ENCODE measurements at regions not wholly inside any gene's neighbourhood (a gene's known extent, or its start where the extent isn't known, plus 50 kb on each side); places are given as distances from the start of the nearest gene placed in this dataset.

GRCh38 chr1:199786695-199787094, 240.8 kb upstream of the NR5A2 start:
- no peaks in the 10 kb centered on the region for H3K36me3 Mint-ChIP-seq (ENCODE audit: low read depth)
- H3K4me1 Mint-ChIP-seq = no peaks in the 10 kb centered on the region
- H3K27ac Mint-ChIP-seq (ENCODE audit: unreplicated experiment) = no peak overlapping the region
- H3K4me3 Mint-ChIP-seq = no peak overlapping the region
- H3K27me3 Mint-ChIP-seq (ENCODE audit: low read depth) = no peaks in the 10 kb centered on the region
- TF ChIP-seq CTCF (conservative IDR thresholded peaks at IDR 0.05) = no peak
- no peaks in the 10 kb centered on the region for H3K9me3 Mint-ChIP-seq
- no peak for DNase-seq (ENCODE audit: low read depth, low spot score)

GRCh38 chr1:199789141-199789540, 238.4 kb upstream of the NR5A2 start:
- Mint-ChIP-seq H3K4me3 (no peak overlapping the region), H3K9me3 (no peaks in the 10 kb centered on the region), H3K36me3 (ENCODE audit: low read depth) (no peaks in the 10 kb centered on the region), H3K27me3 (ENCODE audit: low read depth) (no peaks in the 10 kb centered on the region), H3K4me1 (no peaks in the 10 kb centered on the region), H3K27ac (ENCODE audit: unreplicated experiment) (no peak overlapping the region)
- DNase-seq (ENCODE audit: low read depth, low spot score) = no peak
- no peak for TF ChIP-seq CTCF (conservative IDR thresholded peaks at IDR 0.05)

GRCh38 chr1:199791495-199791894, 236.0 kb upstream of the NR5A2 start:
- no peak overlapping the region for H3K27ac Mint-ChIP-seq (ENCODE audit: unreplicated experiment)
- no peaks in the 10 kb centered on the region for H3K36me3 Mint-ChIP-seq (ENCODE audit: low read depth)
- H3K4me3 Mint-ChIP-seq = no peak overlapping the region
- no peaks in the 10 kb centered on the region for H3K27me3 Mint-ChIP-seq (ENCODE audit: low read depth)
- TF ChIP-seq CTCF (conservative IDR thresholded peaks at IDR 0.05) = no peak
- H3K9me3 Mint-ChIP-seq = no peaks in the 10 kb centered on the region
- no peak for DNase-seq (ENCODE audit: low read depth, low spot score)
- no peaks in the 10 kb centered on the region for H3K4me1 Mint-ChIP-seq

- H3K27me3 Mint-ChIP-seq (ENCODE audit: low read depth) = no peaks in the 10 kb centered on the region
- no peaks in the 10 kb centered on the region for H3K4me1 Mint-ChIP-seq
- DNase-seq (ENCODE audit: low read depth, low spot score) = no peak
- H3K9me3 Mint-ChIP-seq = no peaks in the 10 kb centered on the region
- TF ChIP-seq CTCF (conservative IDR thresholded peaks at IDR 0.05) = no peak
- no peaks in the 10 kb centered on the region for H3K36me3 Mint-ChIP-seq (ENCODE audit: low read depth)
- no peak overlapping the region for H3K4me3 Mint-ChIP-seq
- no peak overlapping the region for H3K27ac Mint-ChIP-seq (ENCODE audit: unreplicated experiment)
Measured at GRCh38 chr1:199792874-199793273, 234.6 kb upstream of the NR5A2 start.

- no peak overlapping the region for H3K4me3 Mint-ChIP-seq
- no peak for TF ChIP-seq CTCF (conservative IDR thresholded peaks at IDR 0.05)
Measured at GRCh38 chr1:199794105-199794863, 233.2 kb upstream of the NR5A2 start.

More at GRCh38 chr1:199794105-199794863, 233.2 kb upstream of the NR5A2 start:
- no peaks in the 10 kb centered on the region for H3K36me3 Mint-ChIP-seq (ENCODE audit: low read depth)
- no peaks in the 10 kb centered on the region for H3K4me1 Mint-ChIP-seq
- H3K9me3 Mint-ChIP-seq = no peaks in the 10 kb centered on the region
- H3K27ac Mint-ChIP-seq (ENCODE audit: unreplicated experiment) = no peak overlapping the region
- DNase-seq (ENCODE audit: low read depth, low spot score) = no peak
- H3K27me3 Mint-ChIP-seq (ENCODE audit: low read depth) = no peaks in the 10 kb centered on the region

Data from neural crest cell (in vitro differentiated cells).